Gastrocnemius medialis (tissue), 4 donors: ENCODE measurements at regions not wholly inside any gene's neighbourhood (a gene's known extent, or its start where the extent isn't known, plus 50 kb on each side); places are given as distances from the start of the nearest gene placed in this dataset.
"Not testable (repeated sequence)": the region's sequence is repeated elsewhere in the genome, so short reads cannot be mapped to it uniquely, and the experiment has no call there.

ENCODE experiments used
- CTCF ChIP-seq, 5 experiments: fragments of 450-650 bp in 3 of 5; fragments of 200-600 bp in 2 of 5; sonication (generic) in 2 of 5; IDR thresholded peaks in 4 of 5; conservative IDR thresholded peaks in 1 of 5; 1 replicate in 4 of 5; 2 replicates in 1 of 5; pipeline ENCODE4 v1.5.1; 2016 to 2019; ENCODE audit warnings: antibody characterized with exemption in 5 of 5, mild to moderate bottlenecking in 3 of 5, moderate library complexity in 3 of 5
- POLR2A ChIP-seq, 2 donors: fragments of 450-650 bp; IDR thresholded peaks; one replicate each; pipeline ENCODE4 v1.6.1; 2017; ENCODE audit warnings: antibody characterized with exemption in 2 of 2, mild to moderate bottlenecking in 2 of 2, moderate library complexity in 2 of 2

- TF ChIP-seq CTCF (IDR thresholded peaks at IDR 0.05 in 4 of 5, conservative IDR thresholded peaks at IDR 0.05 in 1 of 5); POLR2A (IDR thresholded peaks at IDR 0.05): not testable (repeated sequence)
These were observed 1070.4 kb downstream of the RPIA start for GRCh38 chr2:89761863-89762262.
